ENCODE measurements at regions not wholly inside any gene's neighbourhood (a gene's known extent, or its start where the extent isn't known, plus 50 kb on each side); places are given as distances from the start of the nearest gene placed in this dataset.

DNA sequence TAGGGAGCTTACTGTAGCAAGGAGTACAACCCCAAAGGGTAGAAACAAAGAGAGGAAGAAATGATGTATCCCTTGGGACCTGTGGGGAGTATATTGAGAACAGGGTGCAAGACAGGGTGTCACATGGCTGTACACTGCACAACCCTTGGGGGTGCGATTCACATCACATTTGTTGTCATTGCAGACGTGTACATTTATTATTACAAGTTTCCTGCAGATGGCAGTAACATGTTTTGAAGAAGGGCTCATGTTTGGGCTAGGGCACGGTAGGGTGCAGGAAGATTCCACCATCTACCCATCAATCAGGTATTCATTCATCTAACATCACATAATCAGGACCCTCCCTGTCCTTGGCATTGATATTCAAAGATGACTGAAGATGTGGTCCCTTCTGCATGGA is 62.5 kb downstream of the NDUFS5 start:
- H3K4me1 ChIP-seq (replicated peaks in 1 of 2), result peaks cover 0 to 18% of the 10 kb centered on the region in 2 donors
- TF ChIP-seq POLR2A (IDR thresholded peaks at IDR 0.05), result no peak
- TF ChIP-seq, protein P1, sequence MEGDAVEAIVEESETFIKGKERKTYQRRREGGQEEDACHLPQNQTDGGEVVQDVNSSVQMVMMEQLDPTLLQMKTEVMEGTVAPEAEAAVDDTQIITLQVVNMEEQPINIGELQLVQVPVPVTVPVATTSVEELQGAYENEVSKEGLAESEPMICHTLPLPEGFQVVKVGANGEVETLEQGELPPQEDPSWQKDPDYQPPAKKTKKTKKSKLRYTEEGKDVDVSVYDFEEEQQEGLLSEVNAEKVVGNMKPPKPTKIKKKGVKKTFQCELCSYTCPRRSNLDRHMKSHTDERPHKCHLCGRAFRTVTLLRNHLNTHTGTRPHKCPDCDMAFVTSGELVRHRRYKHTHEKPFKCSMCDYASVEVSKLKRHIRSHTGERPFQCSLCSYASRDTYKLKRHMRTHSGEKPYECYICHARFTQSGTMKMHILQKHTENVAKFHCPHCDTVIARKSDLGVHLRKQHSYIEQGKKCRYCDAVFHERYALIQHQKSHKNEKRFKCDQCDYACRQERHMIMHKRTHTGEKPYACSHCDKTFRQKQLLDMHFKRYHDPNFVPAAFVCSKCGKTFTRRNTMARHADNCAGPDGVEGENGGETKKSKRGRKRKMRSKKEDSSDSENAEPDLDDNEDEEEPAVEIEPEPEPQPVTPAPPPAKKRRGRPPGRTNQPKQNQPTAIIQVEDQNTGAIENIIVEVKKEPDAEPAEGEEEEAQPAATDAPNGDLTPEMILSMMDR (IDR thresholded peaks at IDR 0.05), result no peak
- H3K27me3 ChIP-seq, result no peaks in the 10 kb centered on the region
- H3K4me3 ChIP-seq, result no peak overlapping the region
- H3K9me3 ChIP-seq (replicated peaks in 1 of 3), result no peaks in the 10 kb centered on the region
- WGBS, 4 donors, result 82 to 92% (median 85%) methylated on average over 3 of the region's 3 CpGs
- peak overlapping the region in 2 of 5 donors; percentile 69 to 70 for H3K27ac ChIP-seq
- no peaks in the 10 kb centered on the region for H3K36me3 ChIP-seq (replicated peaks in 1 of 2)
- peak in 1 of 7 donors; percentile 35 for DNase-seq
- intact Hi-C loops (cut with DNase I), result loop anchor here in 1 of 2 donors (10.0 kb wide), 1 partner anchor 214 kb away; the partner anchor contains the start of gene MYCBP

DNA sequence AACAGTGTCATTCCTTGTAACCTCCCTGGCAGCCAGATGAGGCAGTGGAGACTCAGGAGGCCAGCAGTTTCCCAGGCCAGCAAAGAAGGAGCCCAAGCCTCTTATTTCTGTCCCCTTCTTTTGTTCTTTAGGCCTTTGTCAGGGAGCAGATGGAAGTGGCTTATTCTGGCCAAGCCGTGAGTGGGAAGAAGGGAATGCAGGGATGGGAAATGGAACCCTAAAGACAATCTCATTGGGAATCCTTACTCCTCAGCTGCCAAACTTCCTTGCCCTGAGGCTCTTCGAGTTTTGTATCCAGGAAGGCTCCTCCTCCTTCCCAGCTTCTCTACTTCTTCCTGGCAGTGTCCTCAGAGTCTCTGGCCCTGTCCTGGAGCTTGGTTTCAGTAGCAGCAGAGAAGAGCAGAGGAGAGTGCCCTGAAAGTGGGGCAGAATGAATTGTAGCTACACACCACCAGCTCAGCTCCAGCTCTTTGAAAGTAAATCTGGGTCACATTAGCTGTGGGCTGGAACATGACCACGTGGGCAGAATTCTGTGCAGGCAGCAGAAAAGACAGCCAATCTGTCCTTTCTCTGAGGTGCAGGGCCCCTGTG is 63.9 kb downstream of the NDUFS5 start:
- peak in 6 of 7 donors; percentile 41 to 77 (median 61) for DNase-seq
- Histone ChIP-seq H3K4me3 (no peak overlapping the region), H3K9me3 (replicated peaks in 1 of 3) (no peaks in the 10 kb centered on the region), H3K4me1 (replicated peaks in 1 of 2) (peaks cover 0 to 18% of the 10 kb centered on the region in 2 donors), H3K36me3 (replicated peaks in 1 of 2) (peaks cover 0 to 5% of the 10 kb centered on the region in 2 donors), H3K27ac (peak overlapping the region; percentile 9 to 70 (median 38)), H3K27me3 (no peaks in the 10 kb centered on the region)
- WGBS, 4 donors, result 31 to 45% (median 38%) methylated on average over 3 of the region's 3 CpGs
- TF ChIP-seq POLR2A (IDR thresholded peaks at IDR 0.05), result peak in 1 of 2 donors; percentile 61
- TF ChIP-seq, protein P1 (IDR thresholded peaks at IDR 0.05), result no peak
- intact Hi-C loops (cut with DNase I), result loop anchor here in 1 of 2 donors (10.0 kb wide), 1 partner anchor 215 kb away; the partner anchor contains the start of gene MYCBP

DNA sequence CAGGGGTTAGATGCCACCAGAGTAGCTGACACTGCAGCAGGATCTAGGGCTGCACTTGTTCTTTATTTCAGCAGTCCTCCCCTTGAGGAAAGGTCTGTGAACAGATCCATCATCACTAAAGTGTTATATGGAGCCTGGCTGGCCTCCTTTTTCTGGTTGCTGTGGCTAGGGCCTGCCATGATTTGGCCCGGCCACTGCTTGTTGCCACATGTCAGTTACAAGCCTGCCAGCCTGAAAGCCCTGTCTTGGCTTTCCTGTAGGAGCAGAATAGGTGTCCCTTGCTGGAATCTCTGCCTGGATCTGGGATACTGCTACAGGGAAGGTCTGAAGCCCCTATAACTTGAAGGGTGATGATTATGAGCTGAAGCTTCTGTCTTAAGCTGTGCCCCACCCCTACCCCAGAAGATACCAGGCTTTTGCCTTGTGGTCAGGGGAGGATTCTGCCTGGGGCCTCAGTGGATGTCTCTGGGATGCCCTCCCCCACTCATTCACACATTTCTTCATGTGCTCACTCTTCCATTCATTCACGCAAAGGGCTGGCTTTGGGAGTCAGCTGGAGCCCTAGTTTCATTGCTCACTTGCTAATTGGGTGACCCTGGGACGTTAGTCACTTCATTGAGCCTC is 64.7 kb downstream of the NDUFS5 start:
- H3K4me3 ChIP-seq, result no peak overlapping the region
- peaks cover 0 to 18% of the 10 kb centered on the region in 2 donors for H3K4me1 ChIP-seq (replicated peaks in 1 of 2)
- peaks cover 0 to 5% of the 10 kb centered on the region in 2 donors for H3K36me3 ChIP-seq (replicated peaks in 1 of 2)
- no peaks in the 10 kb centered on the region for H3K27me3 ChIP-seq
- intact Hi-C loops (cut with DNase I), result no loop called here
- TF ChIP-seq, protein P1 (IDR thresholded peaks at IDR 0.05), result no peak
- no peak for TF ChIP-seq POLR2A (IDR thresholded peaks at IDR 0.05)
- no peaks in the 10 kb centered on the region for H3K9me3 ChIP-seq (replicated peaks in 1 of 3)
- 80 to 96% (median 88%) methylated on average over 2 to 3 of the region's 3 CpGs for WGBS, 4 donors
- no peak for DNase-seq
- peak overlapping the region in 3 of 5 donors; percentile 38 to 70 (median 69) for H3K27ac ChIP-seq

DNA sequence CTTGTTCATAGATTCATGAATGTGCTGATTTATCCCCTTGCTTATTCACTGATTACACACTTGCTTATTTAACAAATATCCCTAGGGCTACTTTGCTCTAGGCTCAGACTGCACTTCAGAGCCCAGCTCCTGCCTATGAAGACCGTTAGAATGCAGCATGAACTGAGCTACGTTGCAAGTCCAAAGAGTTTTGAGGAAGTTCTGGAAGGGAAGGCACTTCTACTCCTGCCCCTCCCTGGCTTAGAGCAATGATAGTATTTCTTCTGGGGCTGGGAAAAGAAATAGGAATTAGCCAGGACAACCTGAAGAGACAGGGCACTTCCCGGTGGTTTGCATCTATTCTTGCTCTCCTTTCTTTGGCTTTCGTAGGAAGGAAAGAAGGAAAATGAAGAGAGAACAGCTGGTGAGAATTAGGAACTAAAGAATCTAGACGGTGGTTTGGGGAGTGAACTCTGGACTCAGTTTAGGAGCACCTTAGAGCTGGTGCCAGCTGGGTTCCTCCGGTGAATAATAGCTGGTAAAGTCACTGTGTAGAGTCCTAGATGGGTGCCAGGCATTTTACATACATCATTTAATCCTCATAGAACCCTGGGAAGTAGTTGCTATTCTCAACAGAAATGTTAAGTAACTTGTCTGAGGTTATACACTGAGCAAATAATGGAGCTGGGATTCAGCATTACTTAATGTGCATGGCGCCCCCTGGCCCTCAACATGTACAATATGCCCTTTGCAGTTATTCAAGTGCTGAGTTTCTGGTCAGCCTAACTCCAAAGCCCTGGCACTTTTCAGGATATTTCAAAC is 65.9 kb downstream of the NDUFS5 start:
- no peak overlapping the region for H3K4me3 ChIP-seq
- peaks cover 0 to 5% of the 10 kb centered on the region in 2 donors for H3K36me3 ChIP-seq (replicated peaks in 1 of 2)
- peaks cover 0 to 18% of the 10 kb centered on the region in 2 donors for H3K4me1 ChIP-seq (replicated peaks in 1 of 2)
- no peak overlapping the region for H3K27ac ChIP-seq
- H3K9me3 ChIP-seq (replicated peaks in 1 of 3), result no peaks in the 10 kb centered on the region
- peak; percentile 56 to 91 (median 78) for DNase-seq
- H3K27me3 ChIP-seq, result no peaks in the 10 kb centered on the region
- TF ChIP-seq POLR2A (IDR thresholded peaks at IDR 0.05), result no peak
- TF ChIP-seq, protein P1 (IDR thresholded peaks at IDR 0.05), result peak; percentile 51 to 72 (median 66)
- WGBS, 4 donors, result 42 to 51% (median 46%) methylated on average over 7 of the region's 7 CpGs
- intact Hi-C loops (cut with DNase I), result no loop called here
